Gastrocnemius medialis (tissue), 4 donors: ENCODE measurements at regions not wholly inside any gene's neighbourhood (a gene's known extent, or its start where the extent isn't known, plus 50 kb on each side); places are given as distances from the start of the nearest gene placed in this dataset.

Experiments
- POLR2A ChIP-seq, 2 donors: fragments of 450-650 bp; IDR thresholded peaks; one replicate each; pipeline ENCODE4 v1.6.1; 2017; ENCODE audit warnings: antibody characterized with exemption in 2 of 2, mild to moderate bottlenecking in 2 of 2, moderate library complexity in 2 of 2
- TF ChIP-seq, protein P1 (sequence below), 5 experiments: fragments of 450-650 bp in 3 of 5; fragments of 200-600 bp in 2 of 5; sonication (generic) in 2 of 5; IDR thresholded peaks in 4 of 5; conservative IDR thresholded peaks in 1 of 5; 1 replicate in 4 of 5; 2 replicates in 1 of 5; pipeline ENCODE4 v1.5.1; 2016 to 2019; ENCODE audit warnings: antibody characterized with exemption in 5 of 5, mild to moderate bottlenecking in 3 of 5, moderate library complexity in 3 of 5

GRCh38 chr3:86887876-86888275 is 103.1 kb downstream of the VGLL3 start:
- TF ChIP-seq, protein P1, sequence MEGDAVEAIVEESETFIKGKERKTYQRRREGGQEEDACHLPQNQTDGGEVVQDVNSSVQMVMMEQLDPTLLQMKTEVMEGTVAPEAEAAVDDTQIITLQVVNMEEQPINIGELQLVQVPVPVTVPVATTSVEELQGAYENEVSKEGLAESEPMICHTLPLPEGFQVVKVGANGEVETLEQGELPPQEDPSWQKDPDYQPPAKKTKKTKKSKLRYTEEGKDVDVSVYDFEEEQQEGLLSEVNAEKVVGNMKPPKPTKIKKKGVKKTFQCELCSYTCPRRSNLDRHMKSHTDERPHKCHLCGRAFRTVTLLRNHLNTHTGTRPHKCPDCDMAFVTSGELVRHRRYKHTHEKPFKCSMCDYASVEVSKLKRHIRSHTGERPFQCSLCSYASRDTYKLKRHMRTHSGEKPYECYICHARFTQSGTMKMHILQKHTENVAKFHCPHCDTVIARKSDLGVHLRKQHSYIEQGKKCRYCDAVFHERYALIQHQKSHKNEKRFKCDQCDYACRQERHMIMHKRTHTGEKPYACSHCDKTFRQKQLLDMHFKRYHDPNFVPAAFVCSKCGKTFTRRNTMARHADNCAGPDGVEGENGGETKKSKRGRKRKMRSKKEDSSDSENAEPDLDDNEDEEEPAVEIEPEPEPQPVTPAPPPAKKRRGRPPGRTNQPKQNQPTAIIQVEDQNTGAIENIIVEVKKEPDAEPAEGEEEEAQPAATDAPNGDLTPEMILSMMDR (IDR thresholded peaks at IDR 0.05 in 4 of 5, conservative IDR thresholded peaks at IDR 0.05 in 1 of 5): no peak
- no peak for TF ChIP-seq POLR2A (IDR thresholded peaks at IDR 0.05)
